GM19452 (cell line): ENCODE measurements at regions not wholly inside any gene's neighbourhood (a gene's known extent, or its start where the extent isn't known, plus 50 kb on each side); places are given as distances from the start of the nearest gene placed in this dataset.
"Not testable (repeated sequence)": the region's sequence is repeated elsewhere in the genome, so short reads cannot be mapped to it uniquely, and the experiment has no call there.

Experiments
- ATAC-seq: cut with Tn5 transposase; IDR thresholded peaks from one replicate; pipeline ENCODE4 v1.9.1; 2021; ENCODE audit not compliant: unreplicated experiment

DNA sequence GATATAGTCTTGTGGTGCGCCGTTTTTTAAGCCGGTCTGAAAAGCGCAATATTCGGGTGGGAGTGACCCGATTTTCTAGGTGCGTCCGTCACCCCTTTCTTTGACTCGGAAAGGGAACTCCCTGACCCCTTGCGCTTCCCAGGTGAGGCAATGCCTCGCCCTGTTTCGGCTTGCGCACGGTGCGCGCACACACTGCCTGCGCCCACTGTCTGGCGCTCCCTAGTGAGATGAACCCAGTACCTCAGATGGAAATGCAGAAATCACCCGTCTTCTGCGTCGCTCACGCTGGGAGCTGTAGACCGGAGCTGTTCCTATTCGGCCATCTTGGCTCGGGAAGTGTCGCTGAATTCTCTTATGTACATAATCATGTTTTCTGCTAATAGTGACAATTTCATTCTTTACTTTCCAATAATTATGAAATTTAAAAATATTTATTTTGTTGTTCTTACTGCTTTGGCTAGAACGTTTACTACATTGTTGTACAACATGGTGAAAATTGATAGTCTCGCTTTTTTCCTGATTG lies 61.2 kb upstream of the MINDY3 start:
- ATAC-seq, result not testable (repeated sequence)

GRCh38 chr10:15931376-15931775 lies 71.1 kb upstream of the MINDY3 start:
- ATAC-seq, result no peak

DNA sequence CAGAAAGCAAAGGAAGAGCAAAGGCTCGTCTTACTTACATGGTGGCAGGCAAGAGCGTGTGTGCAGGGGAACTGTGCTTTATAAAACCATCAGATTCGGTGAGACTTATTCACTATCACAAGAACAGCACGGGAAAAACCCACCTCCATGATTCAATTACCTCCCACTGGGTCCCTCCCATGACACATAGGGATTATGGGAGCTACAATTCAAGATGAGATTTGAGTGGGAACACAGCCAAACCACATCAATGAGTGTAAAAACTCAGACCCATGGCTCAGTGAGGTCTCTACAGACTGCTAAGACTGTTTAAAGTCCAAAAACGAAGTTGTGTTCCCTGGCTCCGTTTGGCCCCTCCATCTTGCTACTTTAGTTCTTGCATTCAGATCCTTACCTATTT lies 79.2 kb upstream of the MINDY3 start:
- not testable (repeated sequence) for ATAC-seq

- ATAC-seq, result no peak
These were observed 83.1 kb upstream of the MINDY3 start for GRCh38 chr10:15943426-15943825.

DNA sequence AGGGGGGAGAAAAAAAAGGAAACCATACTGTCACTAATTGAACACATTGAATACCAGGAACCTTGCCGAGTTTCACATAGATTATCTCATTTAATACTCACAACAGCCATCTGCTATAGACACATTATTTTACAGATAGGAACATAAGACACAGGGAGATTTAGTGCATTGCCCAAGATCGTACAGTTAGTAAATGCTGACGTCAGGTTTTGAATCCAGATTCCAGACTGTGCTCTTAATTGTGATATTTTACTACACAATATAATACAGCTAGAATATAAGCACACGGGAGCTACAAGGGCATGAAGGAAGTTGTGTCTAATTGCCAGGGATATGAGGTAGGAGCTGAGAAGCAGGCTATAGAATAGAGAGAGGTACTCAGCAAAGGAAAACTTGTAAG lies 93.9 kb upstream of the MINDY3 start:
- ATAC-seq, result no peak

GRCh38 chr10:15960277-15960676 lies 100.0 kb upstream of the MINDY3 start:
- ATAC-seq, result no peak

DNA sequence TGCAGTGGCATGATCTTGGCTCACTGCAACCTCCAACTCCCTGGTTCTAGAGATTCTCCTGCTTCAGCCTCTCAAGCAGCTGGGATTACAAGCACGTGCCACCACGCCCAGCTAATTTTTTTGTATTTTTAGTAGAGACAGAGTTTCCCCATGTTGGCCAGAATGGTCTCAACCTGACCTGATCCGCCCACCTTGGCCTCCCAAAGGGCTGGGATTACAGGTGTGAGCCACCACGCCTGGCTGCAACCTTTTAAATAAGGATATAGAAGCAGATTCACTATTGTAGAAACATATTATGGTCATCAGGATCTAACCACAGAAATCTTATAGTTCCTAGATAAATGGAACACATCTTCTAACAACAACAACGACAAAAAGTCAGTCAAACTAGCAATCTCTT lies 112.4 kb upstream of the MINDY3 start:
- not testable (repeated sequence) for ATAC-seq

GRCh38 chr10:15985690-15986089 lies 125.4 kb upstream of the MINDY3 start:
- ATAC-seq, result no peak

DNA sequence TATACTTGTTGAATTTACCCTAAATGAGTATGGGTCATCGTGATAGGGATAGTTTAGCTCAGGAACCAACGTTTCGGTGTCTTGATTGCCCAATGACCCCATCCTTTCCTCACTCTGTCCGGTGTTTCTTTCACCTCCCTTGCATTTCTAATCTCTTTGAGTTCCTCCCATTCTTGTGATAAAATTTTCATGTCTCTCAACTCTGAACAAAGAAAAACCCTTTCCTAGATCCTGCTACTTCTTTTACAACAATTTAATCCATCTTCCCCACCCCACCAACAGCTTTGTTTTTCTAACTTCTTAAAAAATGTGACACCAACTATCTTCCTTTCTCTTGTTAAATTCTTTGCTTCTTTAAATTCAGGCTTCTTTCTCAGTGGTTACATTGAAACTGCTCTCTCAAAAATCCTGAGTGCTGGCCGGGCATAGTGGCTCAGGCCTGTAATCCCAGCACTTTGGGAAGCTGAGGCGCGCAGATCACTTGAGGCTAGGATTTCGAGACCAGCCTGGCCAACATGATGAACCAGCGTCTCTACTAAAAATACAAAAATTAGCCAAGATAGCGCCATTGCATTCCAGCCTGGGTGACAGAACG lies 130.3 kb upstream of the MINDY3 start:
- ATAC-seq, result no peak

GRCh38 chr10:15997313-15997712 lies 137.0 kb upstream of the MINDY3 start:
- no peak for ATAC-seq

DNA sequence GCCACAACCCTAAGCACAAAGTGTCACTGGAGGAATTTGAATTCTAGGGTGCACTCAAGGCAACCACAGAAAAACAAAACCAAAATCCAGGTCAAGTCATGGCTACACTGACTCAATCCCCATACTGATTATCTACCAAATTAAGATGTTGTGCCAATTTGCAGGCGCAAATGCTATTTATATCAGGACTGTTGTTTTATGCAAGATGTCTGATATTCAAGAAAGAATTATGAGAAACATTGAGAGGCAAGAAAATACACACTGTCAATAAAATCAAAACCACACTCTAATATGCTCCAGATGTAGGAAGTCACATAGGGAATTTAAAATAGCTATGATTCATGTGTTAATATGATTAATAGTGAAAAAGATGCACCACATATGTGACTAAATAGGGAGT lies 141.3 kb upstream of the MINDY3 start:
- no peak for ATAC-seq

DNA sequence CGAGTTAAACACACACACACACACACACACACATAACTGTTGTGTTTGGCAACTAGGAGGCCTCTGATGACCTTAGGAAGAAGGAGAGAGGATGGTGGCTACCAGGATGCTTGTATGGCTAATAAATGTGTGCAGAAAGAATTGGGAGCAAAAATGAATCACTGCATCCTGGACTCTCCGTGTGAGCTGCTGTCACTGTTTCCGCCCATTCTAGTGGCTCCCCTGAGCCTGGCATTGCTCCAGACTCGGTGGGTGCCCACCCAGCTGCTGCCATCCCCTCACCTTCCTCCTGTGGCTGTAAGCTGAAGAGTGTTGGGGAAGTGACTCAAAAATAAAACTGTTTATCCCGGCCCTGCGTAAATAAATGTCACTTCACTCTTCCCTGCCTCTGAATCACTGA lies 149.5 kb upstream of the MINDY3 start:
- no peak for ATAC-seq

GRCh38 chr10:16011548-16011947 lies 151.2 kb upstream of the MINDY3 start:
- no peak for ATAC-seq

DNA sequence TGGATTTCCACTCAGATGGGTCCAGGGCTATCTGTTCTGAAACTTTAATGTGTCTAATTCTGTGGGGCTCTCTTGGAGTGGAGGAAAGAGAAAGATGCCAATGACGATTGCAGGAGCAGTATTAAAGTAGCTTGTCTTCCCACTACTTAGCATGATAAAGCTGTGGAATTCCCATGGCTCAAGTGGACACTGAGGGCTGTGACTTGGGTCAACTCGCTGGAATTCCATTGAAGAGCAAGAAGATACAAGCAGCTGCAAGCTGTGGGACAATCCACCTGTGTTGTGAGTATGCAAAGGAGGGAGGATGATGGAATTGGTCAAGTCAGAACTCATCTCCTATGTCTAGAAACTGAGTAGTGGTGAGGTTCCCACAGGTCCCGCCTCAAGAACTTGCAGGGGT lies 154.2 kb upstream of the MINDY3 start:
- no peak for ATAC-seq

- no peak for ATAC-seq
These were observed 156.4 kb upstream of the MINDY3 start for GRCh38 chr10:16016688-16017087.

DNA sequence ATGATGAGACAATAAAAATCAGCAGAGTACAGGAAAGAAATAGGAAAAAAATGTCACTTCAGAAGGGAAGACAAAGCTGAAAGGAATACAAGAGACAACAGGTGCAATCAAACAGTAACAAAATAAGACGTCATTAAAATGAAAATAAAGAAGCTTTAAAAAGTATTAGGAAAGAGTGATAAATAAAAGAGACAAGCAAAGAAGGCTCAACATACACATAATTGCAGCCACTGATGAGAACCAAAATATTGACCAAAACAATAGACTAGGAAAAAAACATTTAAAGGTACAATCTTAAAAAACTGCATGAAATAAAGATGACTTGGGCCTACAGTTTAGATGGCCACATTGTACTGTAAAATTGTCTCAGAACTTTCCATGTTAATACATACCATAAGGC lies 160.5 kb upstream of the MINDY3 start:
- no peak for ATAC-seq

DNA sequence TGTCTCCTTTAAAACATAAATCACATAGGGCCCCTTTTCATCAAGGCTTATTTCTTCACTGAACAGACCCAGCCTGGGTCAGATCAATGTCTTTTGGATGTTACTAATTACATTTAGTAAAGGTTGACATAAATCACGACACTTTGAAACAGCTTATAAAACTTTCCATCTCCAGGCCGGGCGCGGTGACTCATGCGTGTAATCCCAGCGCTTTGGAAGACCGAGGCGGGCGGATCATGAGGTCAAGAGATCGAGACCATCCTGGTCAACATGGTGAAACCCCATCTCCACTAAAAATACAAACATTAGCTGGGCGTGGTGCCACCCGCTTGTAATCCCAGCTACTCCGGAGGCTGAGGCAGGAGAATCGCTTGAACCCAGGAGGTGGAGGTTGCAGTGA lies 166.5 kb upstream of the MINDY3 start:
- not testable (repeated sequence) for ATAC-seq

DNA sequence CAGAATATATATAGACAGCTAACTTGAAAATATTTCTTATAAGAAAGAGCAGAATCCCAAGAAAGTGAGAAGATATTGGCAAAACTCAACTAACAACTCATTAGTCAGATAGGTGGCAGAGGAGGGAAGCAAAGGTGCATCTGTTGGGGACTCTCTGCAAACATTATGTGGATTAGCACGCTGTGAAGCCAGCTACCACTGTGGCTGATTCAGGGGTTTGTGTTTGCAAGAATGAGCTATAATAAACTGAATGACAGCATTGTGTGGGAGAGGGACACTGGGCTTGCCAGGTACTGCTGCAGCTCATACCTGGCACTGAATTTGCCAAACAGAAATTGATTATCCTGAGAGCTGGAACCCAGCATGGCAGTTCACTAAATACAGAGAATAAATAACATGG lies 170.3 kb upstream of the MINDY3 start:
- no peak for ATAC-seq

GRCh38 chr10:16049050-16049449 lies 188.7 kb upstream of the MINDY3 start:
- no peak for ATAC-seq

GRCh38 chr10:16049782-16050181 lies 189.5 kb upstream of the MINDY3 start:
- ATAC-seq, result no peak

DNA sequence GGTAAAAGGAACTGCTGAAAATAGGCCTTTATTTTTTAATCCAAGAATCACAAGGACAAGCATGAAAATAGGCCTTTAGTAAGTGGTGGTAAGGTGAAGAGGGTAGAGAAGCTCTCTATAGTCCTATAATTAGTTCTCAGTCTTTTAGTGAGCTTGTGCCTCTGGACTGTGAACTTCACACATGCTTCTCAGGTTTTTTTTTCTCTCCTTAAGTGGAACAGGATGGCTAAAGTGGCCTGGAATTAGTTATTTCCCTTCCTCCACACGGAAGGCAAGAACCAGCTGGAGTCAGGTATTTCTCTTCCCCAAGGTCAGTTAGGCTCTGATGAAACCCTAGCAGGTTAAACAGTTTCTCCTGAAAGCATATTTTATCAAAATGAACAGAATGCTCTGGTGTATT lies 203.0 kb upstream of the MINDY3 start:
- ATAC-seq, result no peak

- not testable (repeated sequence) for ATAC-seq
These were observed 223.2 kb upstream of the MINDY3 start for GRCh38 chr10:16083551-16083950.

GRCh38 chr10:16105082-16105481 lies 244.8 kb upstream of the MINDY3 start:
- no peak for ATAC-seq
